NCI-H187 treated with DMSO at 0.1 percent for 48 hours (cell line): ENCODE measurements at regions not wholly inside any gene's neighbourhood (a gene's known extent, or its start where the extent isn't known, plus 50 kb on each side); places are given as distances from the start of the nearest gene placed in this dataset.
"Not testable (repeated sequence)": the region's sequence is repeated elsewhere in the genome, so short reads cannot be mapped to it uniquely, and the experiment has no call there.

ENCODE experiments used
- DNase-seq: peaks from one replicate; lab custom pipeline; 2025; lab: John Stamatoyannopoulos, UW

- DNase-seq = no peak
Observed at GRCh38 chr3:106317141-106318055, 448.6 kb upstream of the CBLB start.

- not testable (repeated sequence) for DNase-seq
Observed at GRCh38 chr3:106321438-106321837, 452.6 kb upstream of the CBLB start.

- no peak for DNase-seq
Observed at GRCh38 chr3:106323586-106323985, 454.8 kb upstream of the CBLB start.

GRCh38 chr3:106326941-106327695 is 458.3 kb upstream of the CBLB start:
- DNase-seq = no peak

GRCh38 chr3:106327696-106328025 is 458.8 kb upstream of the CBLB start:
- DNase-seq = no peak

GRCh38 chr3:106328224-106328623 is 459.4 kb upstream of the CBLB start:
- DNase-seq = no peak

- no peak for DNase-seq
Observed at GRCh38 chr3:106329521-106329920, 460.7 kb upstream of the CBLB start.

- DNase-seq = no peak
Observed at GRCh38 chr3:106331636-106332035, 462.8 kb upstream of the CBLB start.

GRCh38 chr3:106332129-106332528 is 463.3 kb upstream of the CBLB start:
- no peak for DNase-seq

GRCh38 chr3:106332884-106333283 is 464.1 kb upstream of the CBLB start:
- no peak for DNase-seq

GRCh38 chr3:106333911-106334618 is 465.3 kb upstream of the CBLB start:
- DNase-seq = no peak

GRCh38 chr3:106336619-106337018 is 467.8 kb upstream of the CBLB start:
- no peak for DNase-seq

GRCh38 chr3:106337116-106337515 is 468.3 kb upstream of the CBLB start:
- DNase-seq = no peak

- no peak for DNase-seq
Observed at GRCh38 chr3:106338582-106339214, 469.9 kb upstream of the CBLB start.

- DNase-seq = no peak
Observed at GRCh38 chr3:106339551-106339950, 470.7 kb upstream of the CBLB start.

- DNase-seq = no peak
Observed at GRCh38 chr3:106341087-106341486, 472.3 kb upstream of the CBLB start.

- no peak for DNase-seq
Observed at GRCh38 chr3:106341586-106342162, 472.9 kb upstream of the CBLB start.

GRCh38 chr3:106342386-106342785 is 473.6 kb upstream of the CBLB start:
- no peak for DNase-seq

GRCh38 chr3:106343811-106344210 is 475.0 kb upstream of the CBLB start:
- DNase-seq = no peak

GRCh38 chr3:106345353-106346027 is 476.7 kb upstream of the CBLB start:
- DNase-seq = no peak

GRCh38 chr3:106347350-106347749 is 478.5 kb upstream of the CBLB start:
- no peak for DNase-seq
